ENCODE measurements at regions not wholly inside any gene's neighbourhood (a gene's known extent, or its start where the extent isn't known, plus 50 kb on each side); places are given as distances from the start of the nearest gene placed in this dataset.
"Not testable (repeated sequence)": the region's sequence is repeated elsewhere in the genome, so short reads cannot be mapped to it uniquely, and the experiment has no call there.

- ChIA-PET POLR2A (no interaction called here), CTCF (interaction anchor here (1.1 to 7.4 kb wide), 5 partner anchors 16 to 205 kb away, joined by 3 to 51 read pairs (median 5); no protein-coding TSS in a partner anchor)
- Mint-ChIP-seq H3K27me3 (peaks cover 16% of the 10 kb centered on the region), H3K36me3 (no peaks in the 10 kb centered on the region), H3K4me1 (ENCODE audit: low read depth) (peaks cover 10% of the 10 kb centered on the region), H3K27ac (no peak overlapping the region), H3K4me3 (no peak overlapping the region), H3K9me3 (no peaks in the 10 kb centered on the region)
- intact Hi-C loops (cut with micrococcal nuclease) = no loop called here
- DNase-seq = peak; percentile 49
These were observed 1095.9 kb downstream of the TMEM121 start for GRCh38 chr14:106622200-106622745.

GRCh38 chr14:106625186-106625585, 1098.8 kb downstream of the TMEM121 start:
- intact Hi-C loops (cut with micrococcal nuclease) = loop anchor here (5.0 kb wide), 1 partner anchor 33 kb away; no protein-coding TSS in a partner anchor
- CTCF ChIA-PET = no interaction called here
- H3K4me3 Mint-ChIP-seq = no peak overlapping the region
- no peaks in the 10 kb centered on the region for H3K9me3 Mint-ChIP-seq
- POLR2A ChIA-PET = no interaction called here
- H3K36me3 Mint-ChIP-seq = no peaks in the 10 kb centered on the region
- DNase-seq = no peak
- peaks cover 10% of the 10 kb centered on the region for H3K4me1 Mint-ChIP-seq (ENCODE audit: low read depth)
- peaks cover 18% of the 10 kb centered on the region for H3K27me3 Mint-ChIP-seq
- H3K27ac Mint-ChIP-seq = no peak overlapping the region

GRCh38 chr14:106626469-106626868, 1100.1 kb downstream of the TMEM121 start:
- peaks cover 14% of the 10 kb centered on the region for H3K27me3 Mint-ChIP-seq
- DNase-seq, H3K4me3 Mint-ChIP-seq, H3K27ac Mint-ChIP-seq, H3K9me3 Mint-ChIP-seq, H3K36me3 Mint-ChIP-seq, POLR2A ChIA-PET: not testable (repeated sequence)
- CTCF ChIA-PET = interaction anchor here (0.7 to 1.4 kb wide), 4 partner anchors 8 to 204 kb away, joined by 3 to 4 read pairs (median 4); no protein-coding TSS in a partner anchor
- intact Hi-C loops (cut with micrococcal nuclease) = loop anchor here (5.0 kb wide), 1 partner anchor 34 kb away; no protein-coding TSS in a partner anchor
- H3K4me1 Mint-ChIP-seq (ENCODE audit: low read depth) = peaks cover 10% of the 10 kb centered on the region

- peak; percentile 84 for DNase-seq
- H3K4me1 Mint-ChIP-seq (ENCODE audit: low read depth); H3K36me3 Mint-ChIP-seq; H3K9me3 Mint-ChIP-seq: not testable (repeated sequence)
- CTCF ChIA-PET = interaction anchor here (0.7 to 1.4 kb wide), 5 partner anchors 9 to 622 kb away, joined by 3 to 4 read pairs (median 4); no protein-coding TSS in a partner anchor
- Mint-ChIP-seq H3K4me3 (peak overlapping the region; percentile 52), H3K27ac (peak overlapping the region; percentile 53), H3K27me3 (peaks cover 13% of the 10 kb centered on the region)
- intact Hi-C loops (cut with micrococcal nuclease) = loop anchor here (5.0 kb wide), 1 partner anchor 35 kb away; no protein-coding TSS in a partner anchor
- POLR2A ChIA-PET = interaction anchor here (0.6 kb wide), 1 partner anchor 614 kb away, joined by 3 read pairs; no protein-coding TSS in a partner anchor
These were observed 1100.7 kb downstream of the TMEM121 start for GRCh38 chr14:106626942-106627588.

GRCh38 chr14:106631879-106632278, 1105.5 kb downstream of the TMEM121 start:
- ChIA-PET CTCF (interaction anchor here (1.6 to 2.6 kb wide), 2 partner anchors 14 to 32 kb away, joined by 7 to 11 read pairs; no protein-coding TSS in a partner anchor), POLR2A (no interaction called here)
- Mint-ChIP-seq H3K27me3 (peaks cover 16% of the 10 kb centered on the region), H3K4me3 (no peak overlapping the region), H3K27ac (no peak overlapping the region), H3K9me3 (no peaks in the 10 kb centered on the region), H3K36me3 (no peaks in the 10 kb centered on the region), H3K4me1 (ENCODE audit: low read depth) (peaks cover 3% of the 10 kb centered on the region)
- intact Hi-C loops (cut with micrococcal nuclease) = no loop called here
- DNase-seq = no peak

- Mint-ChIP-seq H3K27ac (no peak overlapping the region), H3K4me3 (no peak overlapping the region), H3K36me3 (no peaks in the 10 kb centered on the region), H3K9me3 (no peaks in the 10 kb centered on the region), H3K27me3 (peaks cover 14% of the 10 kb centered on the region), H3K4me1 (ENCODE audit: low read depth) (no peaks in the 10 kb centered on the region)
- DNase-seq = no peak
- ChIA-PET CTCF (interaction anchor here (0.6 kb wide), 1 partner anchor 16 kb away, joined by 3 read pairs; no protein-coding TSS in a partner anchor), POLR2A (no interaction called here)
- intact Hi-C loops (cut with micrococcal nuclease) = no loop called here
These were observed 1107.3 kb downstream of the TMEM121 start for GRCh38 chr14:106633721-106634120.

- DNase-seq = no peak
- Mint-ChIP-seq H3K27ac (no peak overlapping the region), H3K36me3 (no peaks in the 10 kb centered on the region), H3K4me1 (ENCODE audit: low read depth) (no peaks in the 10 kb centered on the region), H3K4me3 (no peak overlapping the region), H3K9me3 (no peaks in the 10 kb centered on the region), H3K27me3 (peaks cover 7% of the 10 kb centered on the region)
- intact Hi-C loops (cut with micrococcal nuclease) = no loop called here
- CTCF ChIA-PET = interaction anchor here (1.3 to 1.8 kb wide), 2 partner anchors 17 to 28 kb away, joined by 6 to 14 read pairs; no protein-coding TSS in a partner anchor
- POLR2A ChIA-PET = no interaction called here
These were observed 1109.2 kb downstream of the TMEM121 start for GRCh38 chr14:106635569-106635968.

GRCh38 chr14:106638786-106639452, 1112.5 kb downstream of the TMEM121 start:
- H3K4me3 Mint-ChIP-seq; H3K36me3 Mint-ChIP-seq; H3K27me3 Mint-ChIP-seq; H3K9me3 Mint-ChIP-seq; H3K4me1 Mint-ChIP-seq (ENCODE audit: low read depth); H3K27ac Mint-ChIP-seq; POLR2A ChIA-PET; intact Hi-C loops (cut with micrococcal nuclease): not testable (repeated sequence)
- DNase-seq = peak; percentile 72
- CTCF ChIA-PET = interaction anchor here (0.6 to 2.0 kb wide), 7 partner anchors 13 to 52 kb away, joined by 3 to 9 read pairs (median 3); no protein-coding TSS in a partner anchor

GRCh38 chr14:106642090-106642489, 1115.7 kb downstream of the TMEM121 start:
- H3K36me3 Mint-ChIP-seq = no peaks in the 10 kb centered on the region
- DNase-seq = no peak
- intact Hi-C loops (cut with micrococcal nuclease) = no loop called here
- no peak overlapping the region for H3K27ac Mint-ChIP-seq
- CTCF ChIA-PET = interaction anchor here (1.6 kb wide), 1 partner anchor 15 kb away, joined by 4 read pairs; no protein-coding TSS in a partner anchor
- no peak overlapping the region for H3K4me3 Mint-ChIP-seq
- H3K4me1 Mint-ChIP-seq (ENCODE audit: low read depth) = no peaks in the 10 kb centered on the region
- POLR2A ChIA-PET = no interaction called here
- no peaks in the 10 kb centered on the region for H3K9me3 Mint-ChIP-seq
- peaks cover 2% of the 10 kb centered on the region for H3K27me3 Mint-ChIP-seq

- H3K4me3 Mint-ChIP-seq; intact Hi-C loops (cut with micrococcal nuclease); H3K36me3 Mint-ChIP-seq; H3K27me3 Mint-ChIP-seq; DNase-seq; POLR2A ChIA-PET; H3K9me3 Mint-ChIP-seq; H3K27ac Mint-ChIP-seq; H3K4me1 Mint-ChIP-seq (ENCODE audit: low read depth): not testable (repeated sequence)
- CTCF ChIA-PET = interaction anchor here (1.0 to 1.1 kb wide), 3 partner anchors 8 to 25 kb away, joined by 3 to 5 read pairs (median 3); no protein-coding TSS in a partner anchor
These were observed 1116.6 kb downstream of the TMEM121 start for GRCh38 chr14:106642971-106643370.

GRCh38 chr14:106648874-106649273, 1122.5 kb downstream of the TMEM121 start:
- H3K4me3 Mint-ChIP-seq; H3K4me1 Mint-ChIP-seq (ENCODE audit: low read depth); H3K9me3 Mint-ChIP-seq; H3K27ac Mint-ChIP-seq; H3K36me3 Mint-ChIP-seq; POLR2A ChIA-PET; DNase-seq; intact Hi-C loops (cut with micrococcal nuclease); CTCF ChIA-PET: not testable (repeated sequence)
- H3K27me3 Mint-ChIP-seq = peaks cover 11% of the 10 kb centered on the region

GRCh38 chr14:106651016-106651415, 1124.6 kb downstream of the TMEM121 start:
- Mint-ChIP-seq H3K27ac (no peak overlapping the region), H3K36me3 (no peaks in the 10 kb centered on the region), H3K4me3 (no peak overlapping the region), H3K9me3 (no peaks in the 10 kb centered on the region), H3K4me1 (ENCODE audit: low read depth) (no peaks in the 10 kb centered on the region), H3K27me3 (peaks cover 11% of the 10 kb centered on the region)
- DNase-seq = no peak
- intact Hi-C loops (cut with micrococcal nuclease) = no loop called here
- ChIA-PET POLR2A (no interaction called here), CTCF (interaction anchor here (1.2 to 2.1 kb wide), 2 partner anchors 13 to 40 kb away, joined by 5 to 10 read pairs; no protein-coding TSS in a partner anchor)

Data from activated CD4-positive, alpha-beta memory T cell treated with anti-CD3 and anti-CD28 coated beads for 36 hours (primary cell).